Panc1 (cell line): ENCODE measurements at regions not wholly inside any gene's neighbourhood (a gene's known extent, or its start where the extent isn't known, plus 50 kb on each side); places are given as distances from the start of the nearest gene placed in this dataset.

ENCODE experiments used
- TCF7L2 ChIP-seq: IDR thresholded peaks from 2 replicates; pipeline ENCODE4 v1.6.1; 2011; ENCODE audit warnings: mild to moderate bottlenecking, low read depth, low read length, inconsistent platforms
- TF ChIP-seq, protein P1 (sequence below): fragments of 450-650 bp; IDR thresholded peaks from 2 replicates; pipeline ENCODE4 v1.5.1; 2017; ENCODE audit warnings: mild to moderate bottlenecking

DNA sequence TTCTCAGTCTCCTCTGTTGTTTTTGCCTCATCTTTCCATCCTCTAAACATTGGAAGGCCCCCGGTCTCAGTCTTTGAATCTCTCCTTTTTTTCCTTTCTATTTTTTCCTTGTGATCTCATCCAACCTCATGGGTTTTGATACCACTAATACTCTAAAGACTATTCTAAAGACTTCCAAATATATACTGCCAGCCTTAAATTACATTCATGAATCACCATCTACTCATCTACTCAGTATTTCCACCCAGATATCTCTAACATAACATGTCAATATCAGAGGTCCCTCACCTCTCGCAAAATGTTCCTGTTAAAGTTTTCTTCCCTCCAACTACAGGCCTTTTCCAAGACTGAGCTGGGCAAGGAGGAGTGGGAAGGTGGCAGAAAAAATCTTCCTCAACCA, 282.5 kb upstream of the TTC14 start:
- TF ChIP-seq, protein P1, sequence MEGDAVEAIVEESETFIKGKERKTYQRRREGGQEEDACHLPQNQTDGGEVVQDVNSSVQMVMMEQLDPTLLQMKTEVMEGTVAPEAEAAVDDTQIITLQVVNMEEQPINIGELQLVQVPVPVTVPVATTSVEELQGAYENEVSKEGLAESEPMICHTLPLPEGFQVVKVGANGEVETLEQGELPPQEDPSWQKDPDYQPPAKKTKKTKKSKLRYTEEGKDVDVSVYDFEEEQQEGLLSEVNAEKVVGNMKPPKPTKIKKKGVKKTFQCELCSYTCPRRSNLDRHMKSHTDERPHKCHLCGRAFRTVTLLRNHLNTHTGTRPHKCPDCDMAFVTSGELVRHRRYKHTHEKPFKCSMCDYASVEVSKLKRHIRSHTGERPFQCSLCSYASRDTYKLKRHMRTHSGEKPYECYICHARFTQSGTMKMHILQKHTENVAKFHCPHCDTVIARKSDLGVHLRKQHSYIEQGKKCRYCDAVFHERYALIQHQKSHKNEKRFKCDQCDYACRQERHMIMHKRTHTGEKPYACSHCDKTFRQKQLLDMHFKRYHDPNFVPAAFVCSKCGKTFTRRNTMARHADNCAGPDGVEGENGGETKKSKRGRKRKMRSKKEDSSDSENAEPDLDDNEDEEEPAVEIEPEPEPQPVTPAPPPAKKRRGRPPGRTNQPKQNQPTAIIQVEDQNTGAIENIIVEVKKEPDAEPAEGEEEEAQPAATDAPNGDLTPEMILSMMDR: no peak
- TF ChIP-seq TCF7L2: no peak
